Heart left ventricle (tissue), 16 donors: ENCODE measurements at regions not wholly inside any gene's neighbourhood (a gene's known extent, or its start where the extent isn't known, plus 50 kb on each side); places are given as distances from the start of the nearest gene placed in this dataset.

Experiments used
- ATAC-seq, 4 donors: fragments of 200-7000 bp; cut with Tn5 transposase; one replicate each; pipeline ENCODE4 v1.9.1; 2020 to 2022; ENCODE audit warnings: moderate library complexity in 4 of 4, mild to moderate bottlenecking in 3 of 4, moderate number of reproducible peaks in 1 of 4
- DNase-seq, 5 donors: peaks; one replicate each; pipeline ENCODE4 v3.0.0-alpha.2; 2020
- H3K27ac ChIP-seq, 12 donors: fragments of 200-600 bp; sonication (generic) in 4 of 12; one replicate each; pipeline versions ENCODE4 v1.5.0 to v1.8.0; 2016 to 2022; ENCODE audit warnings: mild to moderate bottlenecking in 2 of 12
- H3K27me3 ChIP-seq, 9 donors: fragments of 200-600 bp; sonication (generic) in 2 of 9; one replicate each; pipeline versions ENCODE4 v1.5.1 to v1.8.0; 2016 to 2022; ENCODE audit warnings: mild to moderate bottlenecking in 3 of 9
- H3K36me3 ChIP-seq, 9 donors: fragments of 200-600 bp; sonication (generic) in 2 of 9; one replicate each; pipeline versions ENCODE4 v1.5.0 to v1.8.0; 2018 to 2022; ENCODE audit warnings: mild to moderate bottlenecking in 2 of 9
- H3K4me1 ChIP-seq, 12 donors: fragments of 200-600 bp; sonication (generic) in 4 of 12; one replicate each; pipeline versions ENCODE4 v1.5.0 to v1.8.0; 2016 to 2022; ENCODE audit warnings: mild to moderate bottlenecking in 3 of 12
- H3K4me3 ChIP-seq, 12 donors: fragments of 200-600 bp; sonication (generic) in 4 of 12; one replicate each; pipeline versions ENCODE4 v1.5.0 to v1.8.0; 2017 to 2022; ENCODE audit warnings: mild to moderate bottlenecking in 9 of 12, moderate library complexity in 4 of 12
- H3K9me3 ChIP-seq, 12 donors: fragments of 200-600 bp; sonication (generic) in 4 of 12; one replicate each; pipeline versions ENCODE4 v1.5.0 to v1.8.0; 2016 to 2022; ENCODE audit warnings: mild to moderate bottlenecking in 1 of 12
- POLR2A ChIP-seq, 2 donors: fragments of 450-650 bp; IDR thresholded peaks; one replicate each; pipeline ENCODE4 v1.6.1; 2017; ENCODE audit warnings: antibody characterized with exemption in 2 of 2, mild to moderate bottlenecking in 2 of 2, moderate library complexity in 2 of 2
- WGBS, 4 donors: extraction: QIAGEN DNeasy Blood & Tissue Kit in 2 of 4; methylation state at CpG; one replicate each; pipeline versions ENCODE4 v1.1.5 to v1.1.7; 2013 to 2018; 5-methylcytosine and 5-hydroxymethylcytosine counted together
- intact Hi-C, 10 donors: fragments of 100-400 bp; cut with DNase I; formaldehyde crosslinking; loops; one replicate each; pipeline versions ENCODE4 v1.11.1 to v1.14.2; 2022
- TF ChIP-seq, protein P1 (sequence below), 12 donors: fragments of 200-600 bp; sonication (generic) in 4 of 12; IDR thresholded peaks; one replicate each; pipeline versions ENCODE4 v1.5.0 to v1.8.0; 2018 to 2022; ENCODE audit warnings: antibody characterized with exemption in 12 of 12, mild to moderate bottlenecking in 5 of 12
- donor health status: ischemic (EF 13 %, LVEDD 7.1; RV severe dilation, severe dysfunction).
- donor health status: healthy with polysubstance abuse.
- donor health status: DM: no; HTN: yes; CAD: no.
- donor health status: DM: no; HTN: no; CAD: no.
- donor health status: ischemic (EF 25% LVEDD 6.9; RV normal size, moderate dysfunction).
- donor health status: ischemic (EF 25% LVEDD 5.7; RV mildly dilated, moderate dysfunction).
- donor health status: healthy.
- donor health status: DM: yes; HTN: yes; CAD: no.
- donor health status: ischemic (EF 35%, LVEDD 5.7; RV mildly dilated, moderate dysfunction).
- donor health status: nonischemic (EF 11% LVEDD 7.7; RV severe dilation, severe dysfunction).
- donor health status: DM: yes; HTN: yes; CAD: no.
- donor health status: PGD.
- donor health status: ischemic (EF 29% LVEDD 5.4; RV normal size, mild dysfunction).
- donor health status: nonischemic (EF 23%, LVEDD 6.1; RV moderate dilation, normal function).

DNA sequence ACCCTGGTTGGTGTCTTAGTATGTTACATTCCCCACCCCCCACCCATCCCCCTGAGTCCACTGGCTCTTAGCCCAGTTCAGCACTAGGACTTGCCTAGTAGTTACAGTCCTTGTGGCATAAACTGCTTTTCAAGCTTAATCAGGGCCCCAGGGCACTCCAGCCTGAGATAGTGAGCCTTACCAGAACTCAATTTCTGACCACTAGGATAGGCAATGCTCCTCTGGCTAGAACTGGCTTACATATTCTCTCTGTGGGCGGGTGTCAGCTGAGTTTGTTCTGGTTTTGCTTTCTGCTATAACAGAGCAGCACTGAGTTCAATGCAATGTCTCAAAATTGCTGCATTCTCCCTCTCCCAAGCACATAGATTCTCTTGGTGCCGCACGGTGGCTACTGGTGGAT lies 391.4 kb upstream of the DIPK2B start:
- DNase-seq (no peak), ATAC-seq (no peak)
- peaks cover 0 to 11% (median 0%) of the 10 kb centered on the region in 9 donors for H3K27me3 ChIP-seq
- TF ChIP-seq, protein P1, sequence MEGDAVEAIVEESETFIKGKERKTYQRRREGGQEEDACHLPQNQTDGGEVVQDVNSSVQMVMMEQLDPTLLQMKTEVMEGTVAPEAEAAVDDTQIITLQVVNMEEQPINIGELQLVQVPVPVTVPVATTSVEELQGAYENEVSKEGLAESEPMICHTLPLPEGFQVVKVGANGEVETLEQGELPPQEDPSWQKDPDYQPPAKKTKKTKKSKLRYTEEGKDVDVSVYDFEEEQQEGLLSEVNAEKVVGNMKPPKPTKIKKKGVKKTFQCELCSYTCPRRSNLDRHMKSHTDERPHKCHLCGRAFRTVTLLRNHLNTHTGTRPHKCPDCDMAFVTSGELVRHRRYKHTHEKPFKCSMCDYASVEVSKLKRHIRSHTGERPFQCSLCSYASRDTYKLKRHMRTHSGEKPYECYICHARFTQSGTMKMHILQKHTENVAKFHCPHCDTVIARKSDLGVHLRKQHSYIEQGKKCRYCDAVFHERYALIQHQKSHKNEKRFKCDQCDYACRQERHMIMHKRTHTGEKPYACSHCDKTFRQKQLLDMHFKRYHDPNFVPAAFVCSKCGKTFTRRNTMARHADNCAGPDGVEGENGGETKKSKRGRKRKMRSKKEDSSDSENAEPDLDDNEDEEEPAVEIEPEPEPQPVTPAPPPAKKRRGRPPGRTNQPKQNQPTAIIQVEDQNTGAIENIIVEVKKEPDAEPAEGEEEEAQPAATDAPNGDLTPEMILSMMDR (IDR thresholded peaks at IDR 0.05): no peak
- TF ChIP-seq POLR2A (IDR thresholded peaks at IDR 0.05): no peak
- peaks cover 0 to 16% (median 0%) of the 10 kb centered on the region in 12 donors for H3K9me3 ChIP-seq
- H3K4me3 ChIP-seq: no peak overlapping the region
- no peak overlapping the region for H3K27ac ChIP-seq
- H3K36me3 ChIP-seq: no peaks in the 10 kb centered on the region
- intact Hi-C loops: loop anchor here in 1 of 10 donors (10.0 kb wide), 1 partner anchor 253 kb away; no protein-coding TSS in a partner anchor
- 79 to 88% (median 82%) methylated on average over 3 of the region's 3 CpGs for WGBS, 4 donors
- H3K4me1 ChIP-seq: no peaks in the 10 kb centered on the region

DNA sequence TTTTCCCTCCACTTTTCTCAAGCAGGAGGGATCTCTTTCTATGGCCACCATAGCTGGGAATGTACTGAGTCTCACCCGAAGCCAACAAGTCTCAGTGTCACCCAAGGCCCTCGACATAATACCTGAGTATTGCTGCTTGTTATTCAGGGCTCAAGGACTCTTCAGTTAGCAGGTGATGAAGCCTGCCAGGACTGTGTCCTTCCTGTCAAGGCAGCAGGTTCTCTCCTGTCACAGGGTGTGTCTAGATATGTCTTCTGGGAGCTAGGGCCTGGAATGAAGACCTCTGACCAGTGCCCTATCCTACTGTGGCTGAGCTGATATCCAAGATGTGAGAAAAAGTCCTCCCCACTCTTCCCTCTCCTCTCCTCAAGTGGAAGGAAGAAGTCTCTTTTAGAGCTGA lies 391.0 kb upstream of the DIPK2B start:
- ATAC-seq: no peak
- intact Hi-C loops: loop anchor here in 1 of 10 donors (10.0 kb wide), 1 partner anchor 253 kb away; no protein-coding TSS in a partner anchor
- 44 to 78% (median 68%) methylated on average over 2 of the region's 2 CpGs for WGBS, 4 donors

DNA sequence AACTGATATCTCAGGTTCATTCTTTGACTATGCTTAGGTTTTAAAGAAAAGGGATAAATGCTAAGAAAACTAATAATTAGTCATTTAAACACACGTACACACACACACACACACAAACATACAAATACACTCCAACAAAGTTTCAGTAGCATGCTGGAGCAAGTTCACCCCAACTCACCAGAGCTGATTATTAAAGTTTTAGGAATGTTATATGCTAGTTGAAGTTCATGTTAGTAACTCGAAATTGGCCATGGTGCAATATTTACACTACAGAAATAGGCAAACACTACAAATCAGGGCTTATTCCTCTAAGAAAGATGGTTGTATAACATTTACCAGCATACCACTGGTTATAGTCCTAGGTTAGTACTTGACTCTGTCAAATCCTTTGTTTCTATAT lies 384.0 kb upstream of the DIPK2B start:
- Histone ChIP-seq H3K27me3 (no peaks in the 10 kb centered on the region), H3K4me1 (no peaks in the 10 kb centered on the region), H3K27ac (no peak overlapping the region), H3K36me3 (no peaks in the 10 kb centered on the region), H3K9me3 (peaks cover 0 to 32% (median 10%) of the 10 kb centered on the region in 12 donors), H3K4me3 (no peak overlapping the region)
- WGBS, 4 donors: 52 to 78% (median 63%) methylated on average over 2 of the region's 2 CpGs
- no peak for TF ChIP-seq POLR2A (IDR thresholded peaks at IDR 0.05)
- TF ChIP-seq, protein P1 (IDR thresholded peaks at IDR 0.05): no peak
- no peak for ATAC-seq
- intact Hi-C loops: no loop called here
- no peak for DNase-seq

More for the DNA sequence above, 391.0 kb upstream of the DIPK2B start:
- H3K4me3 ChIP-seq: no peak overlapping the region
- no peak for DNase-seq
- no peaks in the 10 kb centered on the region for H3K4me1 ChIP-seq
- H3K27me3 ChIP-seq: peaks cover 0 to 9% (median 0%) of the 10 kb centered on the region in 9 donors
- TF ChIP-seq POLR2A (IDR thresholded peaks at IDR 0.05): no peak
- TF ChIP-seq, protein P1 (IDR thresholded peaks at IDR 0.05): no peak
- H3K9me3 ChIP-seq: peaks cover 0 to 16% (median 0%) of the 10 kb centered on the region in 12 donors
- H3K27ac ChIP-seq: no peak overlapping the region
- no peaks in the 10 kb centered on the region for H3K36me3 ChIP-seq

DNA sequence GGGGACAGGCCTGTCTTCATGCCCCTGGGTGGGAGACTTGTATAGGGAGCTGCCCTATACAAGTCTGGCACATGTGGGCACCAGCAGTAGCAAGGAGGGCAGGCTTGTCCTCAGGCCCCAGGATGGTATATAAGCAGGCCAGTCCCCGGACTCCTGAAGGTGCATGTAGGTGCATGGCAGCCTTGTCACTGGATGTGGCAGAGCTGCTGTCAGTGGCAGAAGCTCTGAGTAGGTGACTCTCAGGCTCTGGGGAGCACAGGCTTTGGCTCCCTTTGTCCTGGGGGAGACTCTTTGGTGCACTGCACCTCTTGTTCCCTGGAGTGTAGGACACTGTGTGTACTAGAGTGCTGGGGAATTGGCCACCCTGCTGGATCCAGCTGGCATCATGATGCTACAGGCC lies 376.7 kb upstream of the DIPK2B start:
- WGBS, 4 donors: 83 to 100% (median 89%) methylated on average over 1 of the region's 1 CpG; no CpG with 5 or more reads in 1 of the 4 donors
- intact Hi-C loops: no loop called here
- Histone ChIP-seq H3K27me3 (no peaks in the 10 kb centered on the region), H3K4me1 (no peaks in the 10 kb centered on the region), H3K9me3 (peaks cover 0 to 25% (median 11%) of the 10 kb centered on the region in 12 donors), H3K27ac (no peak overlapping the region), H3K36me3 (no peaks in the 10 kb centered on the region), H3K4me3 (no peak overlapping the region)
- no peak for ATAC-seq
- no peak for DNase-seq
- TF ChIP-seq POLR2A (IDR thresholded peaks at IDR 0.05): no peak
- TF ChIP-seq, protein P1 (IDR thresholded peaks at IDR 0.05): no peak
